HepG2 (cell line): ENCODE measurements at regions not wholly inside any gene's neighbourhood (a gene's known extent, or its start where the extent isn't known, plus 50 kb on each side); places are given as distances from the start of the nearest gene placed in this dataset.

Source experiments
- ATAC-seq: fragments of 200-7000 bp; cut with Tn5 transposase; 3 replicates; pipeline ENCODE4 v1.9.1; 2020; ENCODE audit warnings: mild to moderate bottlenecking, moderate library complexity
- BruUV-seq: library from RNA; stranded (reverse); fragments of 400-500 nt; replicated peaks from 2 replicates; lab custom pipeline; 2021; lab: Mats Ljungman, UMichigan
- CTCF ChIA-PET: fragments of 300-600 bp; formaldehyde crosslinking; extraction: SDS; loops from one replicate; lab custom pipeline; 2021; ENCODE audit warnings: low total read pairs, inconsistent platforms, low intra/inter-chr PET ratio; lab: Yijun Ruan, JAX
- POLR2A ChIA-PET: fragments of 350-600 bp; sonication (Branson Sonifier 250); formaldehyde crosslinking; loops from one replicate; lab custom pipeline; 2020; ENCODE audit warnings: antibody characterized with exemption, inconsistent platforms; lab: Yijun Ruan, JAX
- DNase-seq: peaks from one replicate; pipeline ENCODE4 v3.0.0-alpha.2; 2015; ENCODE audit warnings: low spot score
- FAIRE-seq: peaks from 3 replicates; lab custom pipeline; 2011; peaks lifted over from hg19 to GRCh38; lab: Jason Lieb, UNC
- H2AFZ ChIP-seq: one replicate; pipeline ENCODE4 v1.6.1; 2011; ENCODE audit warnings: low read length, inconsistent platforms
- H3K27ac ChIP-seq: fragments of 300-600 bp; 3 replicates; pipeline ENCODE4 v1.8.0; 2011; ENCODE audit warnings: mixed run types, mild to moderate bottlenecking, mixed read lengths, low read length, inconsistent platforms; ENCODE audit not compliant: insufficient read depth; ENCODE audit errors: extremely low read length
- H3K27me3 ChIP-seq, 2 experiments: fragments of 200-600 bp in 1 of 2; 2 replicates in 1 of 2; 3 replicates in 1 of 2; pipeline versions ENCODE4 v1.6.0 to v1.8.0; 2011; ENCODE audit warnings: low read length in 2 of 2, mild to moderate bottlenecking in 2 of 2, moderate library complexity in 2 of 2, inconsistent platforms in 1 of 2; ENCODE audit not compliant: insufficient read depth in 2 of 2, control insufficient read depth in 1 of 2
- H3K36me3 ChIP-seq, 2 experiments: fragments of 200-600 bp in 1 of 2; replicated peaks in 1 of 2; 2 replicates in 1 of 2; 3 replicates in 1 of 2; pipeline versions ENCODE4 v1.5.1 to v1.8.0; 2011; ENCODE audit warnings: low read length in 2 of 2, inconsistent platforms in 1 of 2; ENCODE audit not compliant: insufficient read depth in 2 of 2, control insufficient read depth in 1 of 2
- H3K4me1 ChIP-seq: 2 replicates; pipeline ENCODE4 v1.5.1; 2012; ENCODE audit warnings: low read length, inconsistent platforms; ENCODE audit not compliant: insufficient read depth
- H3K4me2 ChIP-seq: 2 replicates; pipeline ENCODE4 v1.6.0; 2011; ENCODE audit warnings: low read depth, low read length, inconsistent platforms
- H3K4me3 ChIP-seq, 3 experiments: fragments of 200-600 bp in 1 of 3; sonication (generic), shearing (Covaris generic) in 1 of 3; replicated peaks in 1 of 3; 2 replicates each; pipeline ENCODE4 v1.5.1; 2011 to 2016; ENCODE audit warnings: low read length in 3 of 3, inconsistent platforms in 2 of 3, low read depth in 2 of 3, mild to moderate bottlenecking in 2 of 3, control low read depth in 1 of 3, mixed read lengths in 1 of 3; ENCODE audit not compliant: insufficient read depth in 1 of 3
- H3K79me2 ChIP-seq: one replicate; pipeline ENCODE4 v1.6.1; 2011; ENCODE audit warnings: low read length, inconsistent platforms; ENCODE audit not compliant: insufficient read depth
- H3K9ac ChIP-seq: 2 replicates; pipeline ENCODE4 v1.6.0; 2011; ENCODE audit warnings: mild to moderate bottlenecking, low read depth, low read length, inconsistent platforms; ENCODE audit not compliant: insufficient read depth
- H3K9me3 ChIP-seq: 2 replicates; pipeline ENCODE4 v1.5.1; 2012; ENCODE audit warnings: mild to moderate bottlenecking, low read length
- H4K20me1 ChIP-seq: 2 replicates; pipeline ENCODE4 v1.6.0; 2011; ENCODE audit warnings: inconsistent platforms, mild to moderate bottlenecking, low read length, moderate library complexity; ENCODE audit not compliant: insufficient read depth
- NFATC3 ChIP-seq: sonication (generic); formaldehyde crosslinking; IDR thresholded peaks from 2 replicates; pipeline ENCODE4 v1.5.1; 2020; ENCODE audit warnings: mild to moderate bottlenecking, missing genetic modification reagents
- ZFYVE20 ChIP-seq: sonication (generic); formaldehyde crosslinking; IDR thresholded peaks from 2 replicates; pipeline ENCODE4 v1.8.0; 2023; ENCODE audit warnings: low read depth, mild to moderate bottlenecking, moderate library complexity, missing genetic modification reagents, borderline replicate concordance
- ZNF816 ChIP-seq: sonication (generic); formaldehyde crosslinking; IDR thresholded peaks from 2 replicates; pipeline ENCODE4 v1.8.0; 2022; ENCODE audit warnings: missing genetic modification reagents, mild to moderate bottlenecking, borderline replicate concordance
- ZNF883 ChIP-seq: sonication (generic); formaldehyde crosslinking; IDR thresholded peaks from 2 replicates; pipeline ENCODE4 v1.5.1; 2020; ENCODE audit warnings: mild to moderate bottlenecking, missing genetic modification reagents; ENCODE audit errors: not compliant biosample characterization
- WGBS: methylation state at CpG from one replicate; pipeline ENCODE4 v1.1.6; 2017; ENCODE audit warnings: low lambda C conversion rate; 5-methylcytosine and 5-hydroxymethylcytosine counted together
- in situ Hi-C: cut with HindIII; loops from 2 replicates; pipeline ENCODE4 v1.10.0; 2017; ENCODE audit warnings: low pct_unique_long_range_greater_than_20kb; ENCODE audit not compliant: extremely low pct_ligation_motif_present
- intact Hi-C: fragments of 100-400 bp; cut with micrococcal nuclease; formaldehyde crosslinking; loops from one replicate; pipeline ENCODE4 v1.10.0; 2022; ENCODE audit not compliant: unreplicated experiment
- TF ChIP-seq, protein P1 (sequence below): IDR thresholded peaks from 2 replicates; pipeline ENCODE4 v1.4.0; 2020; ENCODE audit warnings: mild to moderate bottlenecking, missing genetic modification reagents
- TF ChIP-seq, protein P2 (sequence below): IDR thresholded peaks from 2 replicates; pipeline ENCODE4 v1.6.1; 2016; ENCODE audit warnings: low read depth, missing genetic modification reagents, missing compliant biosample characterization
- TF ChIP-seq, protein P3 (sequence below): sonication (generic); formaldehyde crosslinking; IDR thresholded peaks from 2 replicates; pipeline ENCODE4 v1.4.0; 2020; ENCODE audit warnings: low read depth, missing genetic modification reagents
- TF ChIP-seq, protein P4 (sequence below): sonication (generic); formaldehyde crosslinking; IDR thresholded peaks from 2 replicates; pipeline ENCODE4 v1.5.1; 2020; ENCODE audit warnings: mild to moderate bottlenecking, missing genetic modification reagents, moderate library complexity

DNA sequence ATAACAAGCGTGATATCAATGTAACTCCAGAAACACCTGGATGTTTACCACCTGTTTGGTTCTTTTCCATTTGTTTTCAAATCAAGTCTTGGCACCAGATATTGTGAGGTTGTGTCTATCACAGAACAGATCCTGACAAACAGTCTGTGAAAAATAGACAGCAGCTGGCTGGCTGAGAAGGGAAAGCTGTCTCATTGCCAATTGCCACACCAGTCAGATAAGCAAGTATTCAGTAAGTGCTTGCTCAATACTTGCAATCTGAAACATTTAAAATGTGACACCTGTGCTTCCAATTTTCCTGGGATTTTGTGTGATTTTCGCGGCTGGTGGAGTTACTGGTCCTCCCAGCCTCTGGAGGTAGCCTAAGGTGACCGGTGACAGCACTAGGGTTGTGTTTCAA lies 147.9 kb upstream of the MYO3A start:
- ATAC-seq, result no peak
- in situ Hi-C loops, result no loop called here
- CTCF ChIA-PET, result no interaction called here

More for the DNA sequence above, 147.9 kb upstream of the MYO3A start:
- H3K4me1 ChIP-seq, result no peaks in the 10 kb centered on the region
- no peak overlapping the region for H3K27ac ChIP-seq
- no TSS peak for BruUV-seq
- no peak overlapping the region for H3K4me2 ChIP-seq
- H2AFZ ChIP-seq, result no peak overlapping the region
- no peaks in the 10 kb centered on the region for H4K20me1 ChIP-seq
- H3K36me3 ChIP-seq, result no peaks in the 10 kb centered on the region
- no peak overlapping the region for H3K9ac ChIP-seq
- POLR2A ChIA-PET, result no interaction called here
- DNase-seq (no peak), FAIRE-seq (no peak)
- H3K27me3 ChIP-seq, result no peaks in the 10 kb centered on the region
- H3K79me2 ChIP-seq, result no peaks in the 10 kb centered on the region
- TF ChIP-seq ZFYVE20 (CRISPR knock-in tag), result no peak
- no peak for TF ChIP-seq ZNF883 (CRISPR knock-in tag)
- TF ChIP-seq NFATC3 (CRISPR knock-in tag), result no peak
- TF ChIP-seq, protein P1, sequence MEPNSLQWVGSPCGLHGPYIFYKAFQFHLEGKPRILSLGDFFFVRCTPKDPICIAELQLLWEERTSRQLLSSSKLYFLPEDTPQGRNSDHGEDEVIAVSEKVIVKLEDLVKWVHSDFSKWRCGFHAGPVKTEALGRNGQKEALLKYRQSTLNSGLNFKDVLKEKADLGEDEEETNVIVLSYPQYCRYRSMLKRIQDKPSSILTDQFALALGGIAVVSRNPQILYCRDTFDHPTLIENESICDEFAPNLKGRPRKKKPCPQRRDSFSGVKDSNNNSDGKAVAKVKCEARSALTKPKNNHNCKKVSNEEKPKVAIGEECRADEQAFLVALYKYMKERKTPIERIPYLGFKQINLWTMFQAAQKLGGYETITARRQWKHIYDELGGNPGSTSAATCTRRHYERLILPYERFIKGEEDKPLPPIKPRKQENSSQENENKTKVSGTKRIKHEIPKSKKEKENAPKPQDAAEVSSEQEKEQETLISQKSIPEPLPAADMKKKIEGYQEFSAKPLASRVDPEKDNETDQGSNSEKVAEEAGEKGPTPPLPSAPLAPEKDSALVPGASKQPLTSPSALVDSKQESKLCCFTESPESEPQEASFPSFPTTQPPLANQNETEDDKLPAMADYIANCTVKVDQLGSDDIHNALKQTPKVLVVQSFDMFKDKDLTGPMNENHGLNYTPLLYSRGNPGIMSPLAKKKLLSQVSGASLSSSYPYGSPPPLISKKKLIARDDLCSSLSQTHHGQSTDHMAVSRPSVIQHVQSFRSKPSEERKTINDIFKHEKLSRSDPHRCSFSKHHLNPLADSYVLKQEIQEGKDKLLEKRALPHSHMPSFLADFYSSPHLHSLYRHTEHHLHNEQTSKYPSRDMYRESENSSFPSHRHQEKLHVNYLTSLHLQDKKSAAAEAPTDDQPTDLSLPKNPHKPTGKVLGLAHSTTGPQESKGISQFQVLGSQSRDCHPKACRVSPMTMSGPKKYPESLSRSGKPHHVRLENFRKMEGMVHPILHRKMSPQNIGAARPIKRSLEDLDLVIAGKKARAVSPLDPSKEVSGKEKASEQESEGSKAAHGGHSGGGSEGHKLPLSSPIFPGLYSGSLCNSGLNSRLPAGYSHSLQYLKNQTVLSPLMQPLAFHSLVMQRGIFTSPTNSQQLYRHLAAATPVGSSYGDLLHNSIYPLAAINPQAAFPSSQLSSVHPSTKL, result no peak
- TF ChIP-seq, protein P2, sequence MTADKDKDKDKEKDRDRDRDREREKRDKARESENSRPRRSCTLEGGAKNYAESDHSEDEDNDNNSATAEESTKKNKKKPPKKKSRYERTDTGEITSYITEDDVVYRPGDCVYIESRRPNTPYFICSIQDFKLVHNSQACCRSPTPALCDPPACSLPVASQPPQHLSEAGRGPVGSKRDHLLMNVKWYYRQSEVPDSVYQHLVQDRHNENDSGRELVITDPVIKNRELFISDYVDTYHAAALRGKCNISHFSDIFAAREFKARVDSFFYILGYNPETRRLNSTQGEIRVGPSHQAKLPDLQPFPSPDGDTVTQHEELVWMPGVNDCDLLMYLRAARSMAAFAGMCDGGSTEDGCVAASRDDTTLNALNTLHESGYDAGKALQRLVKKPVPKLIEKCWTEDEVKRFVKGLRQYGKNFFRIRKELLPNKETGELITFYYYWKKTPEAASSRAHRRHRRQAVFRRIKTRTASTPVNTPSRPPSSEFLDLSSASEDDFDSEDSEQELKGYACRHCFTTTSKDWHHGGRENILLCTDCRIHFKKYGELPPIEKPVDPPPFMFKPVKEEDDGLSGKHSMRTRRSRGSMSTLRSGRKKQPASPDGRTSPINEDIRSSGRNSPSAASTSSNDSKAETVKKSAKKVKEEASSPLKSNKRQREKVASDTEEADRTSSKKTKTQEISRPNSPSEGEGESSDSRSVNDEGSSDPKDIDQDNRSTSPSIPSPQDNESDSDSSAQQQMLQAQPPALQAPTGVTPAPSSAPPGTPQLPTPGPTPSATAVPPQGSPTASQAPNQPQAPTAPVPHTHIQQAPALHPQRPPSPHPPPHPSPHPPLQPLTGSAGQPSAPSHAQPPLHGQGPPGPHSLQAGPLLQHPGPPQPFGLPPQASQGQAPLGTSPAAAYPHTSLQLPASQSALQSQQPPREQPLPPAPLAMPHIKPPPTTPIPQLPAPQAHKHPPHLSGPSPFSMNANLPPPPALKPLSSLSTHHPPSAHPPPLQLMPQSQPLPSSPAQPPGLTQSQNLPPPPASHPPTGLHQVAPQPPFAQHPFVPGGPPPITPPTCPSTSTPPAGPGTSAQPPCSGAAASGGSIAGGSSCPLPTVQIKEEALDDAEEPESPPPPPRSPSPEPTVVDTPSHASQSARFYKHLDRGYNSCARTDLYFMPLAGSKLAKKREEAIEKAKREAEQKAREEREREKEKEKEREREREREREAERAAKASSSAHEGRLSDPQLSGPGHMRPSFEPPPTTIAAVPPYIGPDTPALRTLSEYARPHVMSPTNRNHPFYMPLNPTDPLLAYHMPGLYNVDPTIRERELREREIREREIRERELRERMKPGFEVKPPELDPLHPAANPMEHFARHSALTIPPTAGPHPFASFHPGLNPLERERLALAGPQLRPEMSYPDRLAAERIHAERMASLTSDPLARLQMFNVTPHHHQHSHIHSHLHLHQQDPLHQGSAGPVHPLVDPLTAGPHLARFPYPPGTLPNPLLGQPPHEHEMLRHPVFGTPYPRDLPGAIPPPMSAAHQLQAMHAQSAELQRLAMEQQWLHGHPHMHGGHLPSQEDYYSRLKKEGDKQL (CRISPR knock-in tag), result no peak
- TF ChIP-seq, protein P3, sequence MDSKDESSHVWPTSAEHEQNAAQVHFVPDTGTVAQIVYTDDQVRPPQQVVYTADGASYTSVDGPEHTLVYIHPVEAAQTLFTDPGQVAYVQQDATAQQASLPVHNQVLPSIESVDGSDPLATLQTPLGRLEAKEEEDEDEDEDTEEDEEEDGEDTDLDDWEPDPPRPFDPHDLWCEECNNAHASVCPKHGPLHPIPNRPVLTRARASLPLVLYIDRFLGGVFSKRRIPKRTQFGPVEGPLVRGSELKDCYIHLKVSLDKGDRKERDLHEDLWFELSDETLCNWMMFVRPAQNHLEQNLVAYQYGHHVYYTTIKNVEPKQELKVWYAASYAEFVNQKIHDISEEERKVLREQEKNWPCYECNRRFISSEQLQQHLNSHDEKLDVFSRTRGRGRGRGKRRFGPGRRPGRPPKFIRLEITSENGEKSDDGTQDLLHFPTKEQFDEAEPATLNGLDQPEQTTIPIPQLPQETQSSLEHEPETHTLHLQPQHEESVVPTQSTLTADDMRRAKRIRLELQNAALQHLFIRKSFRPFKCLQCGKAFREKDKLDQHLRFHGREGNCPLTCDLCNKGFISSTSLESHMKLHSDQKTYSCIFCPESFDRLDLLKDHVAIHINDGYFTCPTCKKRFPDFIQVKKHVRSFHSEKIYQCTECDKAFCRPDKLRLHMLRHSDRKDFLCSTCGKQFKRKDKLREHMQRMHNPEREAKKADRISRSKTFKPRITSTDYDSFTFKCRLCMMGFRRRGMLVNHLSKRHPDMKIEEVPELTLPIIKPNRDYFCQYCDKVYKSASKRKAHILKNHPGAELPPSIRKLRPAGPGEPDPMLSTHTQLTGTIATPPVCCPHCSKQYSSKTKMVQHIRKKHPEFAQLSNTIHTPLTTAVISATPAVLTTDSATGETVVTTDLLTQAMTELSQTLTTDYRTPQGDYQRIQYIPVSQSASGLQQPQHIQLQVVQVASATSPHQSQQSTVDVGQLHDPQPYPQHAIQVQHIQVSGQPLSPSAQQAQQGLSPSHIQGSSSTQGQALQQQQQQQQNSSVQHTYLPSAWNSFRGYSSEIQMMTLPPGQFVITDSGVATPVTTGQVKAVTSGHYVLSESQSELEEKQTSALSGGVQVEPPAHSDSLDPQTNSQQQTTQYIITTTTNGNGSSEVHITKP (CRISPR knock-in tag), result no peak
- TF ChIP-seq, protein P4, sequence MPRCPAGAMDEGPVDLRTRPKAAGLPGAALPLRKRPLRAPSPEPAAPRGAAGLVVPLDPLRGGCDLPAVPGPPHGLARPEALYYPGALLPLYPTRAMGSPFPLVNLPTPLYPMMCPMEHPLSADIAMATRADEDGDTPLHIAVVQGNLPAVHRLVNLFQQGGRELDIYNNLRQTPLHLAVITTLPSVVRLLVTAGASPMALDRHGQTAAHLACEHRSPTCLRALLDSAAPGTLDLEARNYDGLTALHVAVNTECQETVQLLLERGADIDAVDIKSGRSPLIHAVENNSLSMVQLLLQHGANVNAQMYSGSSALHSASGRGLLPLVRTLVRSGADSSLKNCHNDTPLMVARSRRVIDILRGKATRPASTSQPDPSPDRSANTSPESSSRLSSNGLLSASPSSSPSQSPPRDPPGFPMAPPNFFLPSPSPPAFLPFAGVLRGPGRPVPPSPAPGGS (CRISPR knock-in tag), result no peak
- TF ChIP-seq ZNF816 (CRISPR knock-in tag), result no peak
- under 1% methylated on average over 4 of the region's 4 CpGs for WGBS
- intact Hi-C loops, result no loop called here
- no peak overlapping the region for H3K4me3 ChIP-seq
- H3K9me3 ChIP-seq, result no peaks in the 10 kb centered on the region
